ENCODE measurements at regions not wholly inside any gene's neighbourhood (a gene's known extent, or its start where the extent isn't known, plus 50 kb on each side); places are given as distances from the start of the nearest gene placed in this dataset.

DNA sequence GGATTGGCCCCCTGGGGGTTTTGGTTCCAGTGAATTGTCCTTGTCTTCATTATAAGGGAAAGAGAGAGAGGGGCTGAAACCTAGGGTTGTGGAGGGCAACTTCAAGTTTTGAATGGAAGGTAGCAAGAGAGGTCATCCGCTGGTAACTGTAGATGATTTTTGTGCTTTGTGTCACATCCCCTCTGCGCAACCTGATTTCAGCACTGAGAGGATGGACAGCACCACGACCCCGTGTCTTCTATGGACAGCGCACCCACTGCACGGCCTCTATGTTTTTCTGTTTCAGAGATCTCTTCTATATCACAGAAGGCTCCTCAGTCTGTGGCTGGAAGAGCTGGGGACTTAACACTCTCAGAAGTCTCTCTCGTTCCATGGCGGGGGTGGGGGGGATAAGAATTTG is 127.0 kb upstream of the RPH3A start:
- no peaks in the 10 kb centered on the region for H3K4me1 ChIP-seq (ENCODE audit: control insufficient read depth, insufficient read depth, low read length)
- CTCF ChIA-PET = no interaction called here

DNA sequence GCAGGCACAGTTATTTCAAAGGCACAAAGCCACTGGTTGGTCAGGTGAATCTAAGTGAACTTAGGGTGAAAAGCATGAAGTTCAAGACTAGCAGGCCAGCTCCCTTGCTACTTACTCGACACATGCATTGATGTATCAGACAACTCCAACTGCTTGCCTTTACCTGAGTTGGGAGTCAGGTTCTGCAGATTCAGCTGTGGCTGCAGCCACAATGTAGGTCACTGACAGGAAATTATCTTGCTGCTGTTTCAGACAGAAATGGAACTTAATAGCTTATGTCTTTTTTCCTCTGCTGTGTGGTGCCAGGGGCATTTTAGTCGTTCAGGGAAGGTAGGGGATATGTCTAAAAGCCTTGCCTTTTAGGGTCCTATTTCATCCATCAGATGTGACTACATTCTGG is 125.6 kb upstream of the RPH3A start:
- no peaks in the 10 kb centered on the region for H3K9me3 ChIP-seq (ENCODE audit: control insufficient read depth, insufficient read depth, low read depth, low read length)
- no peaks in the 10 kb centered on the region for H3K36me3 ChIP-seq (ENCODE audit: control insufficient read depth in 2 of 2, insufficient read depth in 1 of 2, low read length in 2 of 2)
- CTCF ChIA-PET = no interaction called here
- POLR2A ChIA-PET = no interaction called here
- TF ChIP-seq SP7 (tag by site-specific recombination; IDR thresholded peaks at IDR 0.05) (no peak), ZNF76 (tag by site-specific recombination; IDR thresholded peaks at IDR 0.05; ENCODE audit: borderline replicate concordance, low read depth) (no peak), KLF10 (tag by site-specific recombination; IDR thresholded peaks at IDR 0.05) (no peak), ZNF114 (tag by site-specific recombination; IDR thresholded peaks at IDR 0.05) (no peak), ZNF837 (tag by site-specific recombination; IDR thresholded peaks at IDR 0.05) (no peak), ZNF830 (tag by site-specific recombination; IDR thresholded peaks at IDR 0.05; ENCODE audit: low read depth) (no peak), BCL11B (tag by site-specific recombination; IDR thresholded peaks at IDR 0.05; ENCODE audit: low read depth) (no peak), KLF1 (tag by site-specific recombination; IDR thresholded peaks at IDR 0.05) (no peak)
- TF ChIP-seq, protein P1, sequence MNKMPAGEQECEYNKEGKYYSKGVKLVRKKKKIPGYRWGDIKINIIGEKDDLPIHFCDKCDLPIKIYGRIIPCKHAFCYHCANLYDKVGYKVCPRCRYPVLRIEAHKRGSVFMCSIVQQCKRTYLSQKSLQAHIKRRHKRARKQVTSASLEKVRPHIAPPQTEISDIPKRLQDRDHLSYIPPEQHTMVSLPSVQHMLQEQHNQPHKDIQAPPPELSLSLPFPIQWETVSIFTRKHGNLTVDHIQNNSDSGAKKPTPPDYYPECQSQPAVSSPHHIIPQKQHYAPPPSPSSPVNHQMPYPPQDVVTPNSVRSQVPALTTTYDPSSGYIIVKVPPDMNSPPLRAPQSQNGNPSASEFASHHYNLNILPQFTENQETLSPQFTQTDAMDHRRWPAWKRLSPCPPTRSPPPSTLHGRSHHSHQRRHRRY (tag by site-specific recombination; IDR thresholded peaks at IDR 0.05) = no peak
- TF ChIP-seq, protein P2, sequence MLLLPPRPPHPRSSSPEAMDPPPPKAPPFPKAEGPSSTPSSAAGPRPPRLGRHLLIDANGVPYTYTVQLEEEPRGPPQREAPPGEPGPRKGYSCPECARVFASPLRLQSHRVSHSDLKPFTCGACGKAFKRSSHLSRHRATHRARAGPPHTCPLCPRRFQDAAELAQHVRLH (tag by site-specific recombination; IDR thresholded peaks at IDR 0.05) = no peak
- TF ChIP-seq, protein P3, sequence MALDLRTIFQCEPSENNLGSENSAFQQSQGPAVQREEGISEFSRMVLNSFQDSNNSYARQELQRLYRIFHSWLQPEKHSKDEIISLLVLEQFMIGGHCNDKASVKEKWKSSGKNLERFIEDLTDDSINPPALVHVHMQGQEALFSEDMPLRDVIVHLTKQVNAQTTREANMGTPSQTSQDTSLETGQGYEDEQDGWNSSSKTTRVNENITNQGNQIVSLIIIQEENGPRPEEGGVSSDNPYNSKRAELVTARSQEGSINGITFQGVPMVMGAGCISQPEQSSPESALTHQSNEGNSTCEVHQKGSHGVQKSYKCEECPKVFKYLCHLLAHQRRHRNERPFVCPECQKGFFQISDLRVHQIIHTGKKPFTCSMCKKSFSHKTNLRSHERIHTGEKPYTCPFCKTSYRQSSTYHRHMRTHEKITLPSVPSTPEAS (tag by site-specific recombination; IDR thresholded peaks at IDR 0.05) = no peak
- no peak overlapping the region for H3K27ac ChIP-seq (ENCODE audit: extremely low read depth, low read depth, low read length)
- H3K4me1 ChIP-seq (ENCODE audit: control insufficient read depth, insufficient read depth, low read length) = no peaks in the 10 kb centered on the region
- H3K4me3 ChIP-seq (ENCODE audit: low read depth, low read length) = no peak overlapping the region

More for the DNA sequence above, 127.0 kb upstream of the RPH3A start:
- POLR2A ChIA-PET = interaction anchor here (0.6 kb wide), 2 partner anchors 75 to 750 kb away, joined by 3 read pairs; no protein-coding TSS in a partner anchor
- no peak overlapping the region for H3K4me3 ChIP-seq (ENCODE audit: low read depth, low read length)
- H3K27ac ChIP-seq (ENCODE audit: extremely low read depth, low read depth, low read length) = no peak overlapping the region
- no peaks in the 10 kb centered on the region for H3K9me3 ChIP-seq (ENCODE audit: control insufficient read depth, insufficient read depth, low read depth, low read length)
- TF ChIP-seq, protein P4, sequence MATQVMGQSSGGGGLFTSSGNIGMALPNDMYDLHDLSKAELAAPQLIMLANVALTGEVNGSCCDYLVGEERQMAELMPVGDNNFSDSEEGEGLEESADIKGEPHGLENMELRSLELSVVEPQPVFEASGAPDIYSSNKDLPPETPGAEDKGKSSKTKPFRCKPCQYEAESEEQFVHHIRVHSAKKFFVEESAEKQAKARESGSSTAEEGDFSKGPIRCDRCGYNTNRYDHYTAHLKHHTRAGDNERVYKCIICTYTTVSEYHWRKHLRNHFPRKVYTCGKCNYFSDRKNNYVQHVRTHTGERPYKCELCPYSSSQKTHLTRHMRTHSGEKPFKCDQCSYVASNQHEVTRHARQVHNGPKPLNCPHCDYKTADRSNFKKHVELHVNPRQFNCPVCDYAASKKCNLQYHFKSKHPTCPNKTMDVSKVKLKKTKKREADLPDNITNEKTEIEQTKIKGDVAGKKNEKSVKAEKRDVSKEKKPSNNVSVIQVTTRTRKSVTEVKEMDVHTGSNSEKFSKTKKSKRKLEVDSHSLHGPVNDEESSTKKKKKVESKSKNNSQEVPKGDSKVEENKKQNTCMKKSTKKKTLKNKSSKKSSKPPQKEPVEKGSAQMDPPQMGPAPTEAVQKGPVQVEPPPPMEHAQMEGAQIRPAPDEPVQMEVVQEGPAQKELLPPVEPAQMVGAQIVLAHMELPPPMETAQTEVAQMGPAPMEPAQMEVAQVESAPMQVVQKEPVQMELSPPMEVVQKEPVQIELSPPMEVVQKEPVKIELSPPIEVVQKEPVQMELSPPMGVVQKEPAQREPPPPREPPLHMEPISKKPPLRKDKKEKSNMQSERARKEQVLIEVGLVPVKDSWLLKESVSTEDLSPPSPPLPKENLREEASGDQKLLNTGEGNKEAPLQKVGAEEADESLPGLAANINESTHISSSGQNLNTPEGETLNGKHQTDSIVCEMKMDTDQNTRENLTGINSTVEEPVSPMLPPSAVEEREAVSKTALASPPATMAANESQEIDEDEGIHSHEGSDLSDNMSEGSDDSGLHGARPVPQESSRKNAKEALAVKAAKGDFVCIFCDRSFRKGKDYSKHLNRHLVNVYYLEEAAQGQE (tag by site-specific recombination; IDR thresholded peaks at IDR 0.05) = peak; percentile 97
- no peak for TF ChIP-seq ZNF768 (tag by site-specific recombination; IDR thresholded peaks at IDR 0.05)
- H3K36me3 ChIP-seq (ENCODE audit: control insufficient read depth in 2 of 2, insufficient read depth in 1 of 2, low read length in 2 of 2) = no peaks in the 10 kb centered on the region

DNA sequence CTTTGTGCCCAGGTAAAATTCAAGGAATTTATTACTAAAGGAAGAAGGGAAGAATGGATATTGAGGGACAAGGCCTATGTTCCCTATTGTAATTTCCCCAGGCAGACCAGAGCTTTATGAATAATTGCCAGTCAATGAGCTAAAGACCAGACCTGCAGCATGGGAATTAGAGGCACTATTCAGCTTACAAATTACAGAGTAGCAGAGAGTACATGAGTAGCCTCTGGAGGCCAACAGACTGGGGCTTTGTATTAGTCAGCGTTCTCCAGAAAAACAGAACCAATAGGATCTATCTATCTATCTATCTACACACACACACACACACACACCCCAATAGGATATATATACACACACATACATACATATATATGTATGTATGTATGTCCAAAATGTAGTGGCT is 120.0 kb upstream of the RPH3A start:
- H3K4me3 ChIP-seq (ENCODE audit: low read depth, low read length) = no peak overlapping the region
- ChIA-PET POLR2A (no interaction called here), CTCF (interaction anchor here (1.2 kb wide), 1 partner anchor 11 kb away, joined by 3 read pairs; no protein-coding TSS in a partner anchor)
- H3K27ac ChIP-seq (ENCODE audit: extremely low read depth, low read depth, low read length) = no peak overlapping the region
- no peaks in the 10 kb centered on the region for H3K9me3 ChIP-seq (ENCODE audit: control insufficient read depth, insufficient read depth, low read depth, low read length)
- no peaks in the 10 kb centered on the region for H3K4me1 ChIP-seq (ENCODE audit: control insufficient read depth, insufficient read depth, low read length)
- H3K36me3 ChIP-seq (ENCODE audit: control insufficient read depth in 2 of 2, insufficient read depth in 1 of 2, low read length in 2 of 2) = no peaks in the 10 kb centered on the region
- no peak for TF ChIP-seq ZNF146 (tag by site-specific recombination; IDR thresholded peaks at IDR 0.05)
- no peak for TF ChIP-seq ZNF529 (tag by site-specific recombination; IDR thresholded peaks at IDR 0.05; ENCODE audit: insufficient replicate concordance)
- no peak for TF ChIP-seq ZNF19 (tag by site-specific recombination; IDR thresholded peaks at IDR 0.05; ENCODE audit: low read depth)
- TF ChIP-seq ZNF311 (tag by site-specific recombination; IDR thresholded peaks at IDR 0.05; ENCODE audit: borderline replicate concordance) = no peak
- TF ChIP-seq ZNF596 (tag by site-specific recombination; IDR thresholded peaks at IDR 0.05) = no peak
- TF ChIP-seq ZFP37 (tag by site-specific recombination; IDR thresholded peaks at IDR 0.05) = no peak
- no peak for TF ChIP-seq ZNF664 (tag by site-specific recombination; IDR thresholded peaks at IDR 0.05)
- TF ChIP-seq, protein P5, sequence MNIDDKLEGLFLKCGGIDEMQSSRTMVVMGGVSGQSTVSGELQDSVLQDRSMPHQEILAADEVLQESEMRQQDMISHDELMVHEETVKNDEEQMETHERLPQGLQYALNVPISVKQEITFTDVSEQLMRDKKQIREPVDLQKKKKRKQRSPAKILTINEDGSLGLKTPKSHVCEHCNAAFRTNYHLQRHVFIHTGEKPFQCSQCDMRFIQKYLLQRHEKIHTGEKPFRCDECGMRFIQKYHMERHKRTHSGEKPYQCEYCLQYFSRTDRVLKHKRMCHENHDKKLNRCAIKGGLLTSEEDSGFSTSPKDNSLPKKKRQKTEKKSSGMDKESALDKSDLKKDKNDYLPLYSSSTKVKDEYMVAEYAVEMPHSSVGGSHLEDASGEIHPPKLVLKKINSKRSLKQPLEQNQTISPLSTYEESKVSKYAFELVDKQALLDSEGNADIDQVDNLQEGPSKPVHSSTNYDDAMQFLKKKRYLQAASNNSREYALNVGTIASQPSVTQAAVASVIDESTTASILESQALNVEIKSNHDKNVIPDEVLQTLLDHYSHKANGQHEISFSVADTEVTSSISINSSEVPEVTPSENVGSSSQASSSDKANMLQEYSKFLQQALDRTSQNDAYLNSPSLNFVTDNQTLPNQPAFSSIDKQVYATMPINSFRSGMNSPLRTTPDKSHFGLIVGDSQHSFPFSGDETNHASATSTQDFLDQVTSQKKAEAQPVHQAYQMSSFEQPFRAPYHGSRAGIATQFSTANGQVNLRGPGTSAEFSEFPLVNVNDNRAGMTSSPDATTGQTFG (tag by site-specific recombination; IDR thresholded peaks at IDR 0.05; ENCODE audit: borderline replicate concordance) = no peak
- no peak for TF ChIP-seq SALL2 (tag by site-specific recombination; IDR thresholded peaks at IDR 0.05; ENCODE audit: borderline replicate concordance)

All from HEK293 (cell line).